Skeletal muscle cell (primary cell): ENCODE measurements at regions not wholly inside any gene's neighbourhood (a gene's known extent, or its start where the extent isn't known, plus 50 kb on each side); places are given as distances from the start of the nearest gene placed in this dataset.

Experiments
- DNase-seq: peaks from one replicate; pipeline ENCODE4 v3.0.0-alpha.2; 2010; ENCODE audit warnings: low read depth
- H3K4me3 ChIP-seq: 2 replicates; pipeline ENCODE4 v1.5.1; 2011; ENCODE audit warnings: low read depth, mild to moderate bottlenecking, control low read depth, low read length, moderate library complexity

GRCh38 chr16:5615868-5616642, 518.5 kb upstream of the EEF2KMT start:
- H3K4me3 ChIP-seq, result no peak overlapping the region
- DNase-seq, result no peak

- DNase-seq, result no peak
- H3K4me3 ChIP-seq, result no peak overlapping the region
Observed at GRCh38 chr16:5607169-5607568, 509.6 kb upstream of the EEF2KMT start.

- no peak for DNase-seq
Observed at GRCh38 chr16:5605404-5605803, 507.8 kb upstream of the EEF2KMT start.

GRCh38 chr16:5604770-5605169, 507.2 kb upstream of the EEF2KMT start:
- H3K4me3 ChIP-seq, result no peak overlapping the region
- DNase-seq, result no peak

More at GRCh38 chr16:5605404-5605803, 507.8 kb upstream of the EEF2KMT start:
- H3K4me3 ChIP-seq, result no peak overlapping the region

GRCh38 chr16:5603836-5604235, 506.2 kb upstream of the EEF2KMT start:
- no peak overlapping the region for H3K4me3 ChIP-seq
- no peak for DNase-seq

GRCh38 chr16:5601957-5602356, 504.4 kb upstream of the EEF2KMT start:
- H3K4me3 ChIP-seq, result no peak overlapping the region
- DNase-seq, result no peak

GRCh38 chr16:5598793-5599192, 501.2 kb upstream of the EEF2KMT start:
- H3K4me3 ChIP-seq, result no peak overlapping the region
- no peak for DNase-seq

- H3K4me3 ChIP-seq, result no peak overlapping the region
- DNase-seq, result no peak
Observed at GRCh38 chr16:5595849-5596248, 498.3 kb upstream of the EEF2KMT start.

DNA sequence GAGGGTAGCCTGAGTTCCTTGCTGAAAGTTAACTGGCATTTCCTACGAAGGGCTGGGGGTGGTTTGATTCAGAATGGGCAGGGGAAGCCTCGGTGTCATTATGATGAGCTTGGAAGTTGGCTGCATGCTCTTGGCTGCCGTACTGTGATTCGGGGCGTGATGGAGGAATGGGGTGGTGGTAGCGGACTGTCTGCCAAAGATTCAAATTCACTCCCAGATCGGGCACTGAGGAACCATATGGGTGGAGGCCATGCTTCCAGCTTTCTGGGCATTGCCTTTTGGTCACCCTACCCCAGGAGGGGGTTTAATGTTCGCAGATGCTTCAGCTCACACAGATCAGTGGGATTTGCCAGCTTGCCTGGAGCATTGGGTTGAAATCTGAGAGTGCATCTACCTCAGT, 492.8 kb upstream of the EEF2KMT start:
- no peak for DNase-seq
- no peak overlapping the region for H3K4me3 ChIP-seq

GRCh38 chr16:5589812-5590373, 492.3 kb upstream of the EEF2KMT start:
- no peak for DNase-seq
- no peak overlapping the region for H3K4me3 ChIP-seq

DNA sequence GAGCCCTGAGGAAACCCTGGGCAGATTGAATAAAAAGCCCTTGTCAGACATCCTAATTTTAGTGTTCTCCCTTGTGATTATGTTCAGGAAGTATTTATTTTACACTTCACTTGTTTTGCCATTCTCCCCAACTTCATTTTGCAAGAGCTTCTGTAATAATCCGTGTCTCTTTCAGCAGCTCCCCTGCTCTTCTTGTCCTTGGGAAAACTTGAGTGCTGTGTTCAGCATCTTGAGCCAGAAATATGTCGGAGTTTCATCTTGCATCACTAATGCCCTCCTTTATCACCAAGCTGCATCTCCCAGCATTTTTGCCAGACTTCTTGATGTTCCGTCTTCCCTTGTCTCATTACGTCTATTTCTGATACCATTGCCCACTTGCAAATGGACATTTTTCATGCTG, 486.5 kb upstream of the EEF2KMT start:
- no peak overlapping the region for H3K4me3 ChIP-seq
- no peak for DNase-seq

DNA sequence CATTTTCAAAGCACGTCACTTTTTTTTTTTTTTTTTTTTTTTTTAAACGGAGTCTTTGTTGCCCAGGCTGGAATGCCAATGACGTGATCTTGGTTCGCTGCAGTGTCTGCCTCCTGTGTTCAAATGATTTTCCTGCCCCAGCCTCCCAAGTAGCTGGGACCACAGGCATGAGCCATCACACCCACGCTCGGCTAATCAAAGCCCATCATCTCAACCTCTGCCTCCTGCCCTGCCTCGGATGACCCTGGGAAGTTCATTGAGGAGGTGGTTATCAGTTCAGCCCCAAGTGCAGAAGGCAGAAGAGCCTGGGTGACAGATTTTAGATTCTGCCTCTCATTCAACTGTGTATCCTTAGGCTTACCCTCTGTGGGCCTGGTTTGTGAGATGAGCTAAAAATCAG, 484.9 kb upstream of the EEF2KMT start:
- H3K4me3 ChIP-seq, result no peak overlapping the region
- DNase-seq, result no peak

DNA sequence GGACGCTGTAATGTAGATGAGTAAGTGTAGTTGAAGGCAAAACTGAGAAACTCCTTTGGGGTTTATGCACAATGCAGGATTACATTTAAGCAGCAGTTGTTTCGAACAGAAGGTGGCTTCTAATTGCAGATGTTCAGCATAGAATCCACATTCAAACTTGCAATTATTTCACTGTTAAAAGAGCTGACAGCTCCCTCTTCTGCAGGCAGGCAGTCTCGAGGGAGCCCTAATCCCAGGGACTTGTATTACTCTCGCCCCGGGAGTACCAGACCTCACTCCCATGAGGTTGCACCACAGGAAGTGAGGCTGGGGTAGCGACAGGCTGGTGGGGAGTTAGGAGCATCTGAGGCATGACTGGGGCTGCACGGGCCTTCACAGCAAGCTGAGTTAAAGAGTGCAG, 484.3 kb upstream of the EEF2KMT start:
- DNase-seq, result no peak

DNA sequence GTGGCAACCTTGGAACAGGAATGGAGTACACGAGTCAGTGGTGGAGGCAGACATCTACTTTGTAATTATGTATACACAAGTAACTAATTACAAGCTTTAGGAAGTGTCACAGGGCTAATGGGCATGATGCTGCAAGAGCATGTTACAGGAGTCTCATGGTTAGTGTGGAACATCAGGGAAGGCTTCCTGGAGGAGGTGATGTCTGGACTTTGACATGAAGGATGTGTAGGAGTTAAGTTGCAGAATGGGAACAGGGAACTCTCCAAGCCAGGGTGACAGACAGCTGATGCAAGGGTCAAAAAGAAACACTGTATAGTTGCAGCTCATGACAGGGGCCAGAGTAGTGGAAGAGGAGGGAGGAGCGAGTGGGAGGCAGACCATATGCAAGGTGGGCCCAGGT, 483.8 kb upstream of the EEF2KMT start:
- DNase-seq, result no peak
- H3K4me3 ChIP-seq, result no peak overlapping the region

More for the DNA sequence above, 484.3 kb upstream of the EEF2KMT start:
- H3K4me3 ChIP-seq, result no peak overlapping the region

- H3K4me3 ChIP-seq, result no peak overlapping the region
- DNase-seq, result no peak
Observed at GRCh38 chr16:5580772-5581171, 483.2 kb upstream of the EEF2KMT start.

DNA sequence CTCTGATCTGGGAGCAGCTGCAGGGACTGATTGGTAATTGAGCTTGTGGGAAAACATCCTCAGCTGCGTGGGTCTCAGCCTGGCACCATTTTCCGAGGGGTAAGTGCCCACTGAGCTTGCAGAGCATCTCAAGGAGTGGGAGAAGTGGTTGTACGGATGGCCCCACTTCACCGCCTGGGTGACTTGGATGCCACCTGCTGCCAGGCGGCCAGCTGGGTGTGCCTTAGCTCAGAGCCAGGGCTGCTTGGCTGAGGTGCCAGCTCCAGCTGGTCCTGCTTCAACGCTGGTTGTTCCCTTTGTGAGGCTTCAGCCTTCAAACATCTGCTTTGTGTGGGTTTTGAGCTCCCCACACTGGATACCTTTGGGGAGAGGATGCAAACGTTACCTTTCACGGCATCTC, 482.7 kb upstream of the EEF2KMT start:
- no peak overlapping the region for H3K4me3 ChIP-seq
- DNase-seq, result no peak

DNA sequence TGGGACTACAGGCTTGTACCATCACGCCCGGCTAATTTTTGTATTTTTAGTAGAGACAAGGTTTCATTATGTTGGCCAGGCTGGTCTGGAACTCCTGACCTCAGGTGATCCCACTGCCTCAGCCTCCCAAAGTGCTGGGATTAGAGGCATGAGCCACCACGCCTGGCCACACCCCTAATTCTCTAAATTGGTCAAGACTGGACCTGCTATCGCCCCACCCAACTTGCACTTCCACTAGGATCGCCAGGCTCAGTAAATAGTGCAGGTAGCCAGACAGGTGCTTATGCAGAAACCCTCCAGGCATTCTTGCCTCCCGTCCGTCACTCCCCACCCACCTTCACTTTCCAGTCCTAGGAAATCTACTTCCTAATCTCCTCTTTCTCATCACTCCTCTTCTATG, 481.4 kb upstream of the EEF2KMT start:
- no peak for DNase-seq
- H3K4me3 ChIP-seq, result no peak overlapping the region

- no peak overlapping the region for H3K4me3 ChIP-seq
- DNase-seq, result no peak
Observed at GRCh38 chr16:5577463-5577862, 479.9 kb upstream of the EEF2KMT start.

GRCh38 chr16:5575646-5576245, 478.2 kb upstream of the EEF2KMT start:
- no peak overlapping the region for H3K4me3 ChIP-seq
- no peak for DNase-seq

DNA sequence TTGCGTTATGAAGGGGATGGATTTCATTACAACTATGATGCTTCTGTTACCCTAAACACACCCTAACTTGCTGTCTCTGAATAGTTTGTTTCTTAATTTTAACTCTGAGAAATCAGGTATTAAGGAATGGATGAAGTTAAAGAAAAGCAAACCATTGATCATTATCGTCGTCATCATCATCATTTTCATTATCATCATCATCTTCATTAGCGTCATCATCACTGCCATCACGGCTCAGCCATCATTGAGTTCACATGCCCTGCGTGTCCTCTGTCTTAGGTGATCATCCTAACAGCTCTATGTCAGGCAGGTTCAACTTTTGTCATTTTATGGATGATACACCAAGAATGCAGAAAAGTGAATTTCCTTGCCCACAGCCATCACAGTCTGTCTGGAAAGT, 477.5 kb upstream of the EEF2KMT start:
- no peak for DNase-seq
- H3K4me3 ChIP-seq, result no peak overlapping the region

- DNase-seq, result no peak
- H3K4me3 ChIP-seq, result no peak overlapping the region
Observed at GRCh38 chr16:5572056-5572455, 474.5 kb upstream of the EEF2KMT start.
